Tibial nerve (tissue), 4 donors: ENCODE measurements at regions not wholly inside any gene's neighbourhood (a gene's known extent, or its start where the extent isn't known, plus 50 kb on each side); places are given as distances from the start of the nearest gene placed in this dataset.

Experiments used
- CTCF ChIP-seq, 5 experiments: fragments of 200-600 bp in 3 of 5; fragments of 450-650 bp in 2 of 5; sonication (generic) in 3 of 5; IDR thresholded peaks; one replicate each; pipeline ENCODE4 v1.5.1; 2016 to 2019; ENCODE audit warnings: antibody characterized with exemption in 5 of 5, mild to moderate bottlenecking in 3 of 5, moderate library complexity in 2 of 5
- EP300 ChIP-seq, 2 donors: sonication (generic); formaldehyde crosslinking; IDR thresholded peaks; one replicate each; pipeline ENCODE4 v1.6.1; 2017; ENCODE audit warnings: antibody characterized with exemption in 2 of 2, mild to moderate bottlenecking in 1 of 2
- POLR2A ChIP-seq, 2 donors: fragments of 450-650 bp; IDR thresholded peaks; one replicate each; pipeline ENCODE4 v1.6.1; 2017; ENCODE audit warnings: antibody characterized with exemption in 2 of 2, mild to moderate bottlenecking in 2 of 2, moderate library complexity in 2 of 2

- TF ChIP-seq CTCF (IDR thresholded peaks at IDR 0.05) (no peak), POLR2A (IDR thresholded peaks at IDR 0.05) (no peak), EP300 (IDR thresholded peaks at IDR 0.05) (no peak)
Observed at GRCh38 chr4:1513936-1514483, 107.8 kb upstream of the NKX1-1 start.
